Aorta (tissue), 5 donors: ENCODE measurements at regions not wholly inside any gene's neighbourhood (a gene's known extent, or its start where the extent isn't known, plus 50 kb on each side); places are given as distances from the start of the nearest gene placed in this dataset.

Experiments used
- ATAC-seq: fragments of 200-7000 bp; cut with Tn5 transposase; one replicate; pipeline ENCODE4 v1.9.1; 2022; ENCODE audit warnings: moderate library complexity; ENCODE audit not compliant: low FRiP score
- DNase-seq, 2 donors: peaks; one replicate each; pipeline ENCODE4 v3.0.0-alpha.2; 2020
- H3K27ac ChIP-seq, 2 donors: one replicate each; pipeline ENCODE4 v1.5.1; 2013; ENCODE audit warnings: low read length in 2 of 2, mild to moderate bottlenecking in 2 of 2, moderate library complexity in 2 of 2, control low read depth in 1 of 2, inconsistent platforms in 1 of 2, low read depth in 1 of 2
- H3K27me3 ChIP-seq, 2 donors: one replicate each; pipeline ENCODE4 v1.6.1; 2013; ENCODE audit warnings: control low read depth in 1 of 2, low read length in 1 of 2, mild to moderate bottlenecking in 1 of 2, moderate library complexity in 1 of 2; ENCODE audit not compliant: insufficient read depth in 2 of 2, control insufficient read depth in 1 of 2
- H3K36me3 ChIP-seq, 2 donors: one replicate each; pipeline ENCODE4 v1.6.1; 2013; ENCODE audit warnings: control low read depth in 1 of 2, low read length in 1 of 2, mild to moderate bottlenecking in 1 of 2; ENCODE audit not compliant: insufficient read depth in 2 of 2, control insufficient read depth in 1 of 2
- H3K4me1 ChIP-seq, 2 donors: one replicate each; pipeline ENCODE4 v1.6.1; 2013; ENCODE audit warnings: low read length in 2 of 2, control low read depth in 1 of 2, mild to moderate bottlenecking in 1 of 2, moderate library complexity in 1 of 2; ENCODE audit not compliant: insufficient read depth in 2 of 2, control insufficient read depth in 1 of 2
- H3K4me3 ChIP-seq, 2 donors: one replicate each; pipeline ENCODE4 v1.5.1; 2013; ENCODE audit warnings: low read length in 2 of 2, control low read depth in 1 of 2, mild to moderate bottlenecking in 1 of 2
- H3K9me3 ChIP-seq: one replicate; pipeline ENCODE4 v1.6.1; 2013; ENCODE audit warnings: mild to moderate bottlenecking, low read length; ENCODE audit not compliant: control insufficient read depth
- WGBS, 2 donors: extraction: QIAGEN DNeasy Blood & Tissue Kit; methylation state at CpG; one replicate each; pipeline ENCODE4 v1.1.7; 2013; 5-methylcytosine and 5-hydroxymethylcytosine counted together
- intact Hi-C, 2 donors: fragments of 100-400 bp; cut with DNase I; formaldehyde crosslinking; loops; one replicate each; pipeline versions ENCODE4 v1.14.2 to v1.15.0; 2022
- donor health status: healthy with polysubstance abuse.
- donor health status: Bipolar disorder and iron deficiency.
- donor health status: DM: no; HTN: no; CAD: no.
- donor health status: DM: no; HTN: no; CAD: no.
- donor health status: DM: yes; HTN: yes; CAD: no.

- no peak overlapping the region for H3K4me3 ChIP-seq
- no peak overlapping the region for H3K27ac ChIP-seq
- ATAC-seq: no peak
- intact Hi-C loops: no loop called here
- WGBS, 2 donors: 30 to 48% methylated on average over 2 of the region's 2 CpGs
- H3K27me3 ChIP-seq: no peaks in the 10 kb centered on the region
- no peaks in the 10 kb centered on the region for H3K9me3 ChIP-seq
- H3K4me1 ChIP-seq: no peaks in the 10 kb centered on the region
- no peak for DNase-seq
- H3K36me3 ChIP-seq: no peaks in the 10 kb centered on the region
These were observed 49.9 kb upstream of the GAS1 start for GRCh38 chr9:86997156-86997555.

GRCh38 chr9:86997951-86998350 is 50.6 kb upstream of the GAS1 start:
- Histone ChIP-seq H3K27me3 (no peaks in the 10 kb centered on the region), H3K9me3 (no peaks in the 10 kb centered on the region), H3K36me3 (no peaks in the 10 kb centered on the region), H3K4me3 (no peak overlapping the region), H3K4me1 (no peaks in the 10 kb centered on the region), H3K27ac (no peak overlapping the region)
- ATAC-seq (no peak), DNase-seq (no peak)
- WGBS, 2 donors: 75 to 82% methylated on average over 2 of the region's 2 CpGs
- intact Hi-C loops: no loop called here

DNA sequence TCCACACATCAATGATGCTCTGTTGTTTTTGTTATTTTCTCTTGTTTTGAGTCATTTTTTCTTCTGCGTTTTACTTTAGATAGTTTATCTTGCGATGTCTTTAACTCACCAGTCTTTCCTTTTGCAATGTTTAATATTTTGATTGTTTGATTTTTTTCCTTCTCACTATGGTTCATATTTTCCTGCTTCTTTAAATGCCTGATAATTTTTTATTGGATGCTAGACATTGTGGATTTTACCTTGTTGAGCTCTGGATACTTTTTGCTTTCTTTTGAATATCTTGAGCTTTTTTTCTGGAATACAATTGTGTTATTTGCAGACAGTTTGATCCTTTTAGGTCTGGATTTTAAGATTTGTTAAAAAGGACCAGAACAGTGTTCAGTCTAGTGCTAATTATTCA is 55.2 kb upstream of the GAS1 start:
- Histone ChIP-seq H3K9me3 (no peaks in the 10 kb centered on the region), H3K4me1 (peaks cover 0 to 6% of the 10 kb centered on the region in 2 donors), H3K27ac (no peak overlapping the region), H3K4me3 (no peak overlapping the region), H3K36me3 (no peaks in the 10 kb centered on the region), H3K27me3 (no peaks in the 10 kb centered on the region)
- intact Hi-C loops: no loop called here
- WGBS, 2 donors: 92% methylated on average over 2 of the region's 2 CpGs
- ATAC-seq (no peak), DNase-seq (no peak)

DNA sequence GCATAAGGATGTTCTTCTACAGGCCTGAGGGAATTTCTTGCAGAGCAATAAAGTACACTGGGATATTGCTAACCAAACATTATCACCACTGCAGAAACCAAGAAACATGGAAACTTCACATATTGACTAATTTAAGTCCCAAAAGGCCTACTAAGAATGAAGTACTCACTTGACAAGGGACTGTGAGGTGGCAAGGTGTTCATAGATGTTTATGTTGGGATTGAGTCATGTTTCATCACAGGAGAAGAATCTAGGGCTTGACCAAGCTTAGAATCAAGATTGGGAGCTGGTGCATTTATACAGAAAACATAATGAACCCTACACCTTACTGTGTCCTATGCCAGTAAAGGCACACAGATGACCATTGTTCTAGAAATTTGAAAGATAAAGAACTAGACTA is 56.7 kb upstream of the GAS1 start:
- intact Hi-C loops: no loop called here
- no peak for ATAC-seq

DNA sequence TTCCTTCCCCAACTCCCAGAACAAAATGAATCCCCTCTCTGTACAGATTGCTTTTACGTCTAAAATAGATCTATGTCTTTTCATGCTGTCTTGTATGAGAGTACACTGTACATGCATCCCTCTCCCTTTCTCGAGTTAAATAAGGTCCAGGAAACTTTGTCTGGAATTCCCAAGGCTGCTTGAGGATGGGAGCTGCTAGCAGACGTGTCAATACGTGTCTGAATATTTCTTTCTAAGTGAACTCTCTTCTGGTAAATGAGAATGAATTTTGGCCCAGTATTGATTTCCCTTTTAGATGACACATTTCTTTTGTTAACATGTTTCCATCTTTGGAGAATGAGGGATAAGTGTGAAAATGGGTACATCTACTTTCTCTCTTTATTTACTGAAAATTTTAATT is 59.6 kb upstream of the GAS1 start:
- DNase-seq: no peak
- intact Hi-C loops: no loop called here
- peaks cover 0 to 8% of the 10 kb centered on the region in 2 donors for H3K4me1 ChIP-seq
- H3K9me3 ChIP-seq: no peaks in the 10 kb centered on the region
- no peak overlapping the region for H3K4me3 ChIP-seq
- no peak for ATAC-seq
- H3K27ac ChIP-seq: no peak overlapping the region
- WGBS, 2 donors: 88 to 90% methylated on average over 4 of the region's 4 CpGs
- no peaks in the 10 kb centered on the region for H3K36me3 ChIP-seq
- no peaks in the 10 kb centered on the region for H3K27me3 ChIP-seq

More for the DNA sequence above, 56.7 kb upstream of the GAS1 start:
- H3K4me1 ChIP-seq: peaks cover 0 to 8% of the 10 kb centered on the region in 2 donors
- H3K36me3 ChIP-seq: no peaks in the 10 kb centered on the region
- H3K4me3 ChIP-seq: no peak overlapping the region
- H3K9me3 ChIP-seq: no peaks in the 10 kb centered on the region
- no peak for DNase-seq
- H3K27me3 ChIP-seq: no peaks in the 10 kb centered on the region
- H3K27ac ChIP-seq: no peak overlapping the region

- no peaks in the 10 kb centered on the region for H3K9me3 ChIP-seq
- no peak overlapping the region for H3K4me3 ChIP-seq
- no peaks in the 10 kb centered on the region for H3K27me3 ChIP-seq
- 63% methylated on average over 4 of the region's 4 CpGs for WGBS, 2 donors
- ATAC-seq: no peak
- intact Hi-C loops: no loop called here
- no peak for DNase-seq
- H3K27ac ChIP-seq: no peak overlapping the region
- peaks cover 0 to 8% of the 10 kb centered on the region in 2 donors for H3K4me1 ChIP-seq
- H3K36me3 ChIP-seq: no peaks in the 10 kb centered on the region
These were observed 60.5 kb upstream of the GAS1 start for GRCh38 chr9:87007711-87008366.

DNA sequence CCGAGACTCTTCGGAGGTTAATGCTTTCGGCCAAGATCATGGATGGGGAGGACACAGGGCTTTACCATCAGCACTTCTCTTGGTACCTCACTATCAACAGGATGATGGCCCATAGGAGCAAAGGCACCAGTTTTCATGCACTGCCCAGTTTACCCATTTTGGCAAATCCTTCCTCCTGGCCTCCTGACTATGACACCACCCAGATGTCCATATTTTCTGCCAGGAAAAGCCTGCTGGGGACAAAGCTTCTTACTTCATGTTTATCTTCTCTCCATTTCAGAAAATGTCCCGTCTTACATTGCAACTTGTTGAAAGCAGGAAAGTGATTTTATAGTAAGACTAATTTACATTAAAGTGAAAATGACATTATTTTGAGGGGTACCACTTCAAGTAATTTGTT is 61.4 kb upstream of the GAS1 start:
- intact Hi-C loops: no loop called here
- ATAC-seq: no peak
- Histone ChIP-seq H3K27me3 (no peaks in the 10 kb centered on the region), H3K9me3 (no peaks in the 10 kb centered on the region), H3K4me1 (peaks cover 0 to 8% of the 10 kb centered on the region in 2 donors), H3K36me3 (no peaks in the 10 kb centered on the region), H3K4me3 (no peak overlapping the region), H3K27ac (no peak overlapping the region)
- DNase-seq: no peak
- WGBS, 2 donors: 73 to 74% methylated on average over 4 of the region's 4 CpGs

- no peaks in the 10 kb centered on the region for H3K9me3 ChIP-seq
- no peak overlapping the region for H3K27ac ChIP-seq
- intact Hi-C loops: no loop called here
- no peaks in the 10 kb centered on the region for H3K36me3 ChIP-seq
- H3K4me3 ChIP-seq: no peak overlapping the region
- WGBS, 2 donors: 91 to 95% methylated on average over 3 of the region's 3 CpGs
- no peak for ATAC-seq
- H3K4me1 ChIP-seq: peaks cover 0 to 8% of the 10 kb centered on the region in 2 donors
- H3K27me3 ChIP-seq: no peaks in the 10 kb centered on the region
- no peak for DNase-seq
These were observed 63.3 kb upstream of the GAS1 start for GRCh38 chr9:87010626-87011025.

GRCh38 chr9:87011551-87011950 is 64.2 kb upstream of the GAS1 start:
- H3K27ac ChIP-seq: no peak overlapping the region
- no peaks in the 10 kb centered on the region for H3K36me3 ChIP-seq
- H3K9me3 ChIP-seq: no peaks in the 10 kb centered on the region
- WGBS, 2 donors: 95 to 97% methylated on average over 22 of the region's 22 CpGs
- H3K4me1 ChIP-seq: peaks cover 0 to 8% of the 10 kb centered on the region in 2 donors
- H3K4me3 ChIP-seq: no peak overlapping the region
- H3K27me3 ChIP-seq: no peaks in the 10 kb centered on the region
- intact Hi-C loops: no loop called here
- DNase-seq: no peak
- ATAC-seq: no peak
